Amniotic stem cell (primary cell): ENCODE measurements at regions not wholly inside any gene's neighbourhood (a gene's known extent, or its start where the extent isn't known, plus 50 kb on each side); places are given as distances from the start of the nearest gene placed in this dataset.

Experiments used
- DNase-seq: peaks from one replicate; lab custom pipeline; 2025; lab: John Stamatoyannopoulos, UW

DNA sequence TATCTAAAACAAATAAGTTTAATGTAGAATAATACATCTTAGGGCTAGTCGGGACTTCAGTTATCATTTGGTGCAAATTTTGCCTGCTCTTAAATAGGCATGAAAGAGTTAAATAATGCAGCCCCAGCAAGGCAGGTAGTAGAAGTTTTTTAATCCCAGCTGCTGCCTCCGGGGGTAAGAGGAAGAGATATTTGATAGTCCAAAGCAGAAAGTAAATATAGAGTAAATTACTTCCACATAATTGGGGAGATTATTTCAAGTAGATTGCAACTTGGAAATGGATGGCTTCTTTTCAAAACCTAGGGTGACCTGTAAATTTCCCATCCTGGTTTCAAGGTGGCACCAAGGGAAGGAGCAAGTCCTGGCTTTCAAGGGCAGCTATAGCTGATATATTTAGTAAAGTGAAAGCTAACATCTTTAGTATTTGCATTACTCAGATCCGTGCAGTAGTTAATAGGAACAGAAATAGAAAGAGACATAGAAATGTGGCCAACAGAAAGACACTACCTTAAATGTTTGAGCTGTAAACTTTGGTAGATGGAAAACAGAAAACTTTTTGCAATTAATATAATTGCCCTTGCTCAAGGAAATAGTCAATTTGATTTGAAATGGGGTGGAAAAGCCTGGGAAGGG is 109.1 kb downstream of the LMO4 start:
- DNase-seq: no peak

DNA sequence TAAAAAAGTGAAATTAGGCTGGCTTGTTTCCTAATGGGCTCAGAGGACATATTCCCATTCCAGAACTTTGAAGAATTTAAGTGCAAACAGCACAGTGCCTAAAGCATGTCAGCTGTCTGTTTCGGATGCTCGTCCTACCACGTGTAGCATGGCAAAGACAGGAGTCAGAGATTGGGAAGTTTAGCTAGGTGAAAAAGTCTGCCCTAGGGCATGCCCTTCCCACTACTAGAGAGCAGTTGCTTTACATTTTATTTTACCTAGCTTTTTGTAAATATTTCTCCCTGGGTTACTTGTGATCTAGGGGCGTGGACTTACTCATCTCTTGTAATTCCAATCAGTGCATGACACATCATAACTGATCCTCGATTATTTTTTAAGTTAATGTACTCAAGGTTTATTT is 111.1 kb downstream of the LMO4 start:
- no peak for DNase-seq

DNA sequence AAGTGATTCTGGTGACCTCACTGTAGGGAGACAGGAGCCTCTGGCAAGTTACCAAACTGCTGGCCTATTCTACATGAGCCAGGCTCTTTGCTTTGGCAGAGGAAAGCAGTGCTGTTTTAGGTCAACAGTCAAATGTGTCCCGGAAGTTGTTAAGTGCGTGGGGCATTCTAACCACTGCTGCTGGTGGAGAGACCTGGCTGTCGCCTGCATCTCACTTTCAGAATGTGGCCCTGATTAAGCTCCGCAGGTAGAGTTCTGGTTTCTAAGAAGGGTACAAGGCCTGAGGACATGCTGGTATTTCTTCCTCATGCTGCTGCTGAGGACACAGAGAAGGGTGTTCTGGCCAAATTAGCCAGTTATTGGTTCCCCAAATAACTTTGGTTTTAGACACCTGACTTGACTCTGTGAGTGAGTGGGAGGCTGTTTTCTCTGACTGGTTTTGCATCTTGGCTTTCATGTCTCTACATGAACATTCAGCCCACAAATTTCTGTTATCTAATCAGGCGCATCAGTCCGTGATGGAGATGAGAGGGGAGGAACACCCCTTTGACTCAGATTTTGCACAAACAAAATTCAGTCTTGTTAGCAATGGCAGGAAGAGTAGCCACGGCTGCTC is 120.8 kb downstream of the LMO4 start:
- DNase-seq: no peak

DNA sequence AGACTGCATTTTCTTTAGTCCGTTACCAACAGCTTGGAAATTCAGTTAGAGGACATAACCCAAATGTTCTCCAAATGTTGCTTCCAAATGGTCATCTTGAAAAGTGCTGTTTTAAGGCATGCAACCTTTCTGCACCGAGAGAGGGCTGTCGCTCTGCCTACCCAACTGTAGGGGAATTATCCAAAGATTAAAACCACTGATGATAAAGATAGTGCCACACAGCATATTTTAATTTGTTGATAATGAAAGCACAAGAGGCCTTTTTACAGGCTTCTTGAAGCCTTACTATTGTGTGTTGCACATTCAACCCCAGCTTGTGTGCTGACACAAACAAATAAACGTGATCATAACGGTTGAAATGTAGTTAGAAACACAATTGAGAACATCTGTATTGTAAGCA is 121.5 kb downstream of the LMO4 start:
- no peak for DNase-seq

DNA sequence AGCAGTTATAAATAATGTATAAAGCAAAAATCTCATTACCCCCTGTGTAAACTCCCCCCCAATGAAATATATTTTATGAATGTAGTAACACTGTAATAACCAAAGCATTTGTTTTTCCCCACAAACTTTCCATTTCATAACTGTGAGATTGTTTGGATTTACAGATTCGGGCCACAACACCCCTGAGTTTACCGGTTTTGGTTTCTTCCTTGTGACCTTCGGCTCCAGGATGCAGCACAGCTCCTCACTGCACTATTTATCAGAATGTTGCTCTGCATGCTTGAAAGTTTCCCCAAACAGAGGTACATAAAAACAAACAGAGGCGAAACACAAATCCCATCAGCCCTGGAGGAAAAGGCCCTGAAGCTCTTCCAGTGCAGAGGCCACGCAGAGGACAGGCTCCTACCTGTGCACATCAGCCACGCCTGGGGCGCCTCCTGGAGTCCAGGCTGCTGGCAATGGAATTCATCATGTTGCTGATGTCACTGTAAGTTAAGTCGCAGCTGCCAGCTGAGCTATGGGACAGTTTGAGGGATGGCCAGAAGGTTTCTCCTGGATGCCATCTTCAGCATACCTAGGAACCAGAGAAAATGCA is 122.0 kb downstream of the LMO4 start:
- DNase-seq: no peak

DNA sequence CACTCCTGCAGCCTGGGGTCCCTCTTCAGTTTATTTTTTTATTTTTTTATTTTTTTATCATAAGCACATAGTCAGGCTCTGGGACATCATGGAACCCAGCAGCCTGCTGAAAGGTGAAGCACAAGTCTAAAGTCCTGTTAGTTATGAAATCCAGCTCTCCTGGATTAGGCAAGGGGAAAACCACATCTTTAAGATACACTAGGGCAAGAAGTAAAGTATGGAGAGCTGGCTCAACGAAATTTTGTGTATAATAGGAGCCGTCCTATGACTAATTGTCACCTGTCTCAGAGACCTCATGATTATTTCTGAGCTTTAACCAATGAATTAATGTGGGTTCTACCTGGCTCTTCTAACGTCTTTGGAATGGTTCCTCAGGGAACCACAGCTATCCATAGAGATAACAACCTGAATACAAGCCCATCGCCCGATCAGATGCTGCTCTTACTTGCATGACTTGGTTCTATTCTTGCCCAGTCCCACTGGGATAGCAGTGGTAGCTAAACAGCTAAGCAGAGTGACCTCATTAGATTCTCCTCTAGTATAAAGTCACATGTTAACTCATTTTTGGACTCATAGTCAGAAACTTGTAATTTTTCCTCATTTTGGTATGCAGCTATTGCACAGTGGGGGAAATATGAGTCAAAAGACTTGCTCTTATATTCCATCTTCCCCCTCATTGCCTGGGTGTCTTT is 122.7 kb downstream of the LMO4 start:
- no peak for DNase-seq

DNA sequence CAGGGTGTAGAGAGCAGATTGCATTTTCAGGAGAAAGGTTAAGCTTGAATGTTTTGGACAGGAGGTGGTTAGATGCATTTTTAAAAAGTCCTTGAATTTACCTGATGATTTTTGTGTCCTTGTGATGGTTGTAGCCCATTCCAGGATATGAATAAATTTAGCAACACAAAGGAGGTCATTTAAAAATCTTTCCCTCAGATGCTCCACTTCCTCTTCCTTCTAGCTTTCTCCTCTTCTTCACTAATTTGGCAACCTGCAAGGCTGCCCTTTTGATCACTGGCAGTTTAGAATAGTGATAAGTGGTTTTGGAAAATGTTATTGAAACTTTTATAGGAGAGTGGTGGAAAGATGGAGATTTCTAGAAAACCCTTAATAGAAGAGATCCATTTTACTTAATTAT is 124.0 kb downstream of the LMO4 start:
- DNase-seq: no peak

DNA sequence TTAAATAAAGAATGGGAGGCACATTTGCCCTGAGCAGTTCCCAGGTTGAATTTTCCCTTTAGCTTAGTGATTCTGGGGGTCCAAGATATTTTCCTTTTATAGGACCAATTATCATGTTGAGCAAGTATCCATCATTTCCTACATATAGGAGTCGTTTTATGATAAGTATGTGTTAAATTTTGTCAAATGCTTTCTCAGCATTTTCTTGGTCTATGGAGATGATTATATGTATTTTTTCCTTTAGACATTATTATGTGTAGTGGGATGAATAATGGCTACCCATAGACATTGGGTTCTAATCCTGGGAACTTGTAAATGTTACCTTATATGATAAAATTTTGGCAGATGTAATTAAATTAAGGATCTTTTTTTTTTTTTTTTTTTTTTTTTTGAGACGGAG is 128.7 kb downstream of the LMO4 start:
- DNase-seq: no peak

DNA sequence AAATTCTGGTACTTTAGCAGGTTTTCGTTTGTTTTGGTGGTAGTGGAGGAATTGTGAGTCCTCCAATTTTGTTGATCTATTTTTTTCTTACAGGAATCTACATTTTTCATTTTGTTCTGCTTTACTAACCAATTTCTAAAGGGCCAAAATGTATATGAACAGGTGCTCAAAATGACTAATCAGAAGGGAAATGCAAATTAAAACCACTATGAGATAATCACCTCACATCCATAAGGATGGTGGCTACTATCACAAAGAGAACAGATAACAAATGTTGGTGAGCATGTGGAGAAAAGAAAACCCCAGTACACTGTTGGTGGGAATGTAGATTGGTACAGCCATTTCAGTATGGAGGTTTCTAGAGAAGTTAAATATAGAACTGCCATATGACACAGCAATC is 134.2 kb downstream of the LMO4 start:
- DNase-seq: no peak

DNA sequence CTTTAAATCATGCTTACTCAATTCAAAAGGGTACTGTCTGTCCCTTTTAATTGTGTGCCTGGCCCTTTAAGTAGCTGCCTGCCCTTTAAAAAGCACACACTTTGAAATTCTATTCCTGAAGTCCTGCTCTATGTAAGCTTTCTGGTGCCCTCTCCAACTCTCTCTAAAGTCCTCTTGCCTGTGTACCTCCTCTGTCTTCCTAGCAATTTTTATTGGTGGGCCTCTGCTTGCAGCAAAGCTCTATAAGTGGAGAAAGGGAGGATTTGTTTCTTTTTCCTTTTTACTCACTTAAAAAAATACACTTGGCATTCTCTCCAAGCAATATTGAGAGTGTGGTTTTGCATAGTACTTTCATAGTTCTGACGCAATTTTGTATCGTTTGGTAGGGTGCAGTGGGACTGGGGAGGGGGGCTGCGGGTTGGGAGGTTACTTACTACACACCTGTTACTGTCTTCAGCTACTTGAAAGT is 135.4 kb downstream of the LMO4 start:
- DNase-seq: no peak

DNA sequence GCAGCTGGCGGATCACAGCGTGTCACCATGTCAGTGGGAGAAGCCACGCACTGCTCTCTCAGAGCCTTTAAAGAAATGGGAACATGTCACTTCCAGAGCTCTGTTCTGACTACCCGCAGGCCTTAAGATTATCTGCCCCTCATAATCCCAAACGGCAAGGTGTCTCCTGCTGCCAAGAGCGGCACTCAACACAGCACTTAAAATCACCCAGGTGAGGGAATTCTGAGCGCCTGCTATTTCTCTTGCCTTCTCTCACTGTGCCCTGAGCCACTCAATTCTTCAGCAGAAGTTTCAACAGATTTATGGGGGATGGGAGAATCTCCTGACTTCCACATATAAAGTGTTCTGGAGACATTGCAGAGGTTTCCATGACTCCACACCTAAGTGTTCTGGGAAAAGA is 137.9 kb downstream of the LMO4 start:
- DNase-seq: no peak

DNA sequence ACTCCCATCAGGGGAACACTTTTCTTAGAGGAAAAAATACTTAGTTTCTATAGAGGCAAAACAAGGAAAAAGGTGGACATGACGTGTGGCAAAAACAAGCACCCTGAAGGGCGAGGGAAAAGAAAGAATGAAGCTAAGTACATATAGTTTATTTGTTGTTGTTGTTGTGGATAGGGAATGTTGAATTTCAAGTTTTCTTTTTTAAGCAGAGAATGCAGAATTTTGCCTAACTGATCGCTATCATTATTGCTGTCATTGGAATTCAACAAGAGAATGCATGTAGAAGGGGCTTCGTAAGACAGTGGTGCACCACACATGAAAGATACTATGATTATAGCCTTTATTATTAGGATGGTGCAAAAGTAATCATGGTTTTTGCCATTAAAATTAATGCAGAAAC is 144.0 kb downstream of the LMO4 start:
- no peak for DNase-seq

DNA sequence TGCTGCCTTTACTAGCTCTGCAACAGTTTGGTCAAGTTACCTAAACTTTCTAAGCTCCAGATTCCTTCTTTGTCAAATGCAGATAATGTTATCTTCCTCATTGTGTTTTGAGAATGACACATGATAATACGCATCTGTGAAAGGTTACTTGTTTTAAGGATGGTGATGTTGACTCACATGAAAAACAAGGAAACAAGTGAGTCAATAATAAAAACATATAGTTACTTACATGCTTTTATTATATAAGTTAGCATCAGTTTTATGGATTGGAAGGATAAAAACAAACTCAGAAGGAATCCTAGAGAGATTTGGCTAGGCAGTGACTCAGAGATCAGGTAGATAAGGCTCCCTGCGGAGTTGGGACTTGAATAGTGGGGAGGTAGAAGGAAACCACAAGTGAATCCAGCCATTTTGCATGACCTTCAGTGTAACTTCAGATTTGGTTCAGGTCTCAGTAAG is 144.6 kb downstream of the LMO4 start:
- no peak for DNase-seq

DNA sequence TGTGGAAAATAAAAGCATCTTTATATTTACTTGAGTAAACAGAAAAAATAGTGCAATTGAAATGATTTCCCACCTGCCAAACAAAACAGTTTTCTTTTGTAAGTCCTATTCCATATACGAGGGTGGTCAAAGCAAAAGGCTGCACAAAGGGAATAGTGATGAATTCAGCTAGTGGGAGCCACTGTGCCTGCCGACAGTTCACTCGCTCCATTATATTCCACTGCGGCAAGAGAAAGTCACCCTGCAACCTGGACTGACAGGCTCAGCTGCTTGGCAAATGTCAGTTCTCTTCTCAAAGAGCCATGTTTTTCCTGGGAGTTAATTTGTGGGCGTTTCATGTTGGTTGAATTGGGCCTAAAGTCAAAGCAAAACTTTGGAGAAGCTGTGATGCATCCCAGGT is 145.4 kb downstream of the LMO4 start:
- no peak for DNase-seq

DNA sequence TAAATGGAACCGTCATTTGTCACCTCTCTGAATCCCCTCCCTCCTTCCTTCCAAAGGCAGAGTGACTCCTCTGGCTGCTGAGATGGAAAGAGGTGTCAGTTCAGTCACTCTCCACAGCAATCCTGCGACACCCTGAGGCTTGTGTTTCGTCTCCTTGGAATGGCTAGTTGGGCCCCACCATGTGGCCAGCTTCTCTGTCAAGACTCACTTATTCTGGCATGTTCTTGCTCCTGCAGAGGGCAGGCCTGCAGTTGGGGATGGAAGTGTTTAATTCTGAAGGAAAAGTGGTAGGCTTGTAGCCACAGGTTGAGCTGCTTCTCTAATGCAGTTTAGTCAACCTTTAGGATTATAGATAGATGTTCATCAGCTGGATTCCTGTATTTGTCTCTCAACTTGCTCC is 149.6 kb downstream of the LMO4 start:
- no peak for DNase-seq

DNA sequence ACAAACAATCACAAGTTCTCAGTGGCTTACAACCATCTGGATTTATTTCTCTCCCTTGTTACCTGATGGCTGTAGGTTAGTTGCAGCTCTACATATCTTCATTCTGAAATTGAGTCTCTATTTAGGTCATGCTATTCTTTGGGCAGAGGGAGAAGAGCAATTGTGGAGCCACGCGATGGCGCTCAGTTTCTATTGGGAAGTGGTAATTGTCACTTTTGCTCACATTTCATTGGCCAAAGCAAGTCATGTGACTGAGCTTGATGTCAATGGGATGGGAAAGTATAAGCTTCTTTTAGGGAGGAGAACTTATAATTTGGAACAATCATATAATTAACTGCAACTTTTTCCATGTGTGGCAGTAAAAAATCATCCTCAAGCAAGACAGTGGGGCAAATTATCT is 166.5 kb downstream of the LMO4 start:
- DNase-seq: no peak

DNA sequence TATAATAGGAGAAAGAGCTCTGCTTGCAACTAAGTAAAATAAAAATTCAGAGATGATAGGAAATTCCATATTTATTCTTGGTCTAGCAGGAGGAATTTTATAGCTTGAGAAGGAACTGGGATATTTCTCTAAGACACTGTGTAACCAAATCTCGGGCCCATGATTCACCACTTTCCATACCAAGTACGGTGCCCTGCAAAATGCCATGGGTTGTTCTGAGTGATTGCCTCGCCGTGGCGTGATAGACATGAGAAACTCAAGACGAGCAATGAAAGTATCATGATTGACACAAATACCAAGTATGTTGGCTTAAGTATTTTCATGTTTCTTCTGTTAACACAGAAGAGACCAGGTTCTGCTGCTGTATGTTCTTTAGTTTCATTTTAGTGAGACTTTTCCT is 167.2 kb downstream of the LMO4 start:
- no peak for DNase-seq

DNA sequence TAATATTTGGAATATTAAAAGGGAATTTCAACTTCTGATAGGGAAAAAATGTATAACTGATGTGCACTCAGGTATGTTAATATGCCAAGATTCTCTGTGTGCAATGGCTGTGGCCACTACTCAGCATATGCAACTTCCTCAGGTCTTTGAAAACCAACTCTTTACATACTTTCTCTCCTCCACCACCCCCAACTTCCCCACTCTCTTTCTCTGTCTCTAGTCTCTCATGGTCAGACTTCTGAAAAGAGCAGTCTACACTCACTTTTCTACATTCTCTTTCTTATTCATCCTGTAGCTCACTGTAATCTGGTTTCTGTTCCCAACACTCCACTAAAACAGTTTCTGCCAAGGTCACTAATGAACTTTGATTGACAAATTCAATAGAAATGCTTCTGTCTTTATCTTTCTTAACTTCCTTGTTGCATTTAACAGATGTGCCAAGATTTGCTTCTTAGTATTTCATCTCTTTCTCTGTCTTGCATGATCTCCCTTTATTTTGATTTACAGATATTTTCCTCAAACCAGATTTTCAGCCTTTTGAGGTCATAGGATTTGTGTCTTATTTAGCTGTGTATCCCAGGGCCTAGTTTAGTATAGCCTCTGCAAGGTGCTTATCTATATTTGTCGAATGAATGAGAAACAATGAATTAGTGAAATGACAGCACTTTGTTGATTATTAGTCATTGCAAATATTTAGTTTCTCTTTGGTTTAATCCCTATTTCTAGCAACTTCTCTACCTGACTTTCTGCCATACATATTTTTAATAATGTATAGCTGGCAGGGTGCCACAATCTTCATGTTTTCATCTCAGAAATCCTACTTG is 168.9 kb downstream of the LMO4 start:
- DNase-seq: no peak

DNA sequence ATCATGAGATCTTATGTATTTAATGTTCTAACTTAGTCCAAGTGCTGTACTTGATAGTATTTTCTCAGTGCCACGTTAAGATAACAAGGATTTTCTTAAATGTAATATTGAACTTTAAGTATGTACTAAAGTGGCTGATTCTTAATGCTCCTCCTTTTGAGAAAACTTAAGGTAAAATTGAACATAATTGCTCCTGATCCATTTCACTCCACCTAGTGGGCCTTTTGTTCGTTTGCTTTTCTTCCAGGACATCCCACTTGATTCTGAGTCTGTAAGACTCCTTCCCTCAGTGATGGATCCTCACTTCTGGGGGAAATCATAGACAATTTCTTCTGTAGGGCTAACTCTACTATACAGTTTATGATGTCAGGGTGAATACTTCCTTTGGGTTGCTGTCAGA is 173.1 kb downstream of the LMO4 start:
- DNase-seq: no peak

DNA sequence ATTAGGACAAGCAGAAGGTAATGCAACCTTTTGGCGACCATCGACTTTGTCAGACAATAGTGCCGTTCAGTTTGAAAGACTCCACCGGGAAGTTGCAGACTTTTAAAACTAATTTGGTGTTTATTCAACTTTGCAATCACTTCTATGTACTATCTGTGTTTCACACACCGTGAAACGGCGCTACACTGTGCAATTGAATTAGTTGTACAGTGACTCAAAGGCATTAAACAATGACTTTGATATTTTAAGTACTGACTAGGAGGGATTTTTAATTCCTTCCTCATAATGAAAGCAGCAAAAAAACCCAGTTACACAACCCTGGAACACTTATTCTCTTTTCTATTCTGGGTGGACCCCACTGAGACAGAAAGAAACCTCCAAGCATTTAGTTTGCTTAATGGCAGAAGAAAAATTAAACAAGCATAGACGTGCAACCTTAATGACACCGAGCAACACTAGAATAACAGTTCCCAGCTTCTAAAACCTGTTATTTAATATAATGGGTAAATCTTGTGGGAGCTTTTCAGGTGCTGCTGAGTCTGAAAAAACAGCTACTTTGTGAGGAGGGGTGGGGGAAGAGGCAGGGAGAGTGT is 176.8 kb downstream of the LMO4 start:
- no peak for DNase-seq

DNA sequence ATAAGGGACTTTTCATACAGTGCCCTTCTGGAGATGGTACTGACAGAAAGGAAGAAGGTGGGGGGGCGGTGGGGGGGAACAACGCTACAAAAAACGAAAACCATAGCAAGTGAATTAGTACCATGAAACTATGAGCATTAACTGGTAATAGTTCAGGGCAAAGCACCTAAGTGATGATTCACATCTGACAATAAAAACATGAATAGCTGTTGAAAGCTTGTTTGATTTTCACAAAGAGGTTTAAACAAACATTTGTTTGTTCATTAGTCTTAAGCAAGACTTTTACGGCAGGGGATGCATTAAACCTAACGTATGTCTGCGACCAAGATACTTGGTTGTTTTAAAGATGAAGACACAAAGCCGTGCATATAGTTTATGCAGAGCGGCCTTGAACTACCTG is 177.5 kb downstream of the LMO4 start:
- no peak for DNase-seq

DNA sequence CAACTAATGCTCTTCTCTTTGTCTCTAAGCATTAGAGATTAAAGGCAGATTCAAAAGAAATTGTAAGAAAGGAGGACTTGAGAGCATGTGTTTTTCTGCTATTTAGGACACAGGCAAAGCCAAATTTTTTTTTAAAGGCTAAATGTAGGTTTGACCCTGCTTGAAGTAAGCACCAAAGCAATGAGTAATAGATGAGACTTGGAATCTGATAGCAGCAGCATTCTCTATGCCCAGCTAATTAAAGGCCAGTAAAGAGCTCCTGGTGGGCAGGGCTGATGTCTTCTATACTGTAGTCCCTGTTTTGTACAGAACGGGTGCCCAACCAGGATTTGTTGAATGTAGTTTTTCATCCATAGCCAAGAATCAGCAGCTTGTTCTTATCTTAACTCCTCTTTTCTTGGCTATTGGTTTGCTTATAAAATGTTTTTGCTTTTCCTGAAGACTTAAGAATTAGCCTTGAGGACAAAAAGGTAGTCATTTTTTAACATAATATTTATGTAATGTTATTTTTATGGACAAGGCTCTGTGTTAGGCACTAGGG is 179.6 kb downstream of the LMO4 start:
- DNase-seq: no peak
